ENCODE measurements at regions not wholly inside any gene's neighbourhood (a gene's known extent, or its start where the extent isn't known, plus 50 kb on each side); places are given as distances from the start of the nearest gene placed in this dataset.
"Not testable (repeated sequence)": the region's sequence is repeated elsewhere in the genome, so short reads cannot be mapped to it uniquely, and the experiment has no call there.

- TF ChIP-seq CTCF (IDR thresholded peaks at IDR 0.05; ENCODE audit: insufficient read depth, low read depth, low read length), result no peak
- ChIA-PET POLR2A (no interaction called here), CTCF (interaction anchor here (0.8 kb wide), 1 partner anchor 50 kb away, joined by 3 read pairs; no protein-coding TSS in a partner anchor)
These were observed 1298.0 kb upstream of the RAG2 start for GRCh38 chr11:37896016-37896415.

GRCh38 chr11:37881741-37882140, 1283.7 kb upstream of the RAG2 start:
- no peaks in the 10 kb centered on the region for H3K27me3 ChIP-seq (ENCODE audit: control insufficient read depth, insufficient read depth, low read length)
- ChIA-PET CTCF (no interaction called here), POLR2A (no interaction called here)
- no peak for DNase-seq (ENCODE audit: low read depth)
- H3K36me3 ChIP-seq (ENCODE audit: control insufficient read depth, insufficient read depth, low read length), result no peaks in the 10 kb centered on the region
- no peak overlapping the region for H3K4me3 ChIP-seq (ENCODE audit: low read depth, low read length)
- TF ChIP-seq CTCF (IDR thresholded peaks at IDR 0.05; ENCODE audit: insufficient read depth, low read depth, low read length), result no peak

More at GRCh38 chr11:37896016-37896415, 1298.0 kb upstream of the RAG2 start:
- H3K27me3 ChIP-seq (ENCODE audit: control insufficient read depth, insufficient read depth, low read length), result no peaks in the 10 kb centered on the region
- H3K4me3 ChIP-seq (ENCODE audit: low read depth, low read length), result no peak overlapping the region
- DNase-seq (ENCODE audit: low read depth), result no peak
- H3K36me3 ChIP-seq (ENCODE audit: control insufficient read depth, insufficient read depth, low read length), result no peaks in the 10 kb centered on the region

DNA sequence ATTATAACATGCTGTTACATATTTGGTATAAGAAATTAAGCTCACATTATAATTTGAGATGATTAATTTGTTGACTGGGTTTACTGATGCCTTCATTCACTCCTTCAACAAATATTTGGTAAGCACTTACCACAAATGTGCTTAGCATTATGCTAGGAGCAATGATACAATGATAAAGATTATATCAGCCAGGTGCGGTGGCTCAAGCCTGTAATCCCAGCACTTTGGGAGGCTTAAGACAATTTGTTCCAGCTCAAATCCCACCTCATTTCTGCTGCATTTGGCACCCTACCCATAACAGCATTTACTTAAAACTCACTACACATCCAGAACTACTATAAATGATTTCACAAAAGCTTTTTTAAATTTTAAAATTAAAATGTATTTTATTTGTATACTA, 1263.6 kb upstream of the RAG2 start:
- no peaks in the 10 kb centered on the region for H3K36me3 ChIP-seq (ENCODE audit: control insufficient read depth, insufficient read depth, low read length)
- no peak overlapping the region for H3K4me3 ChIP-seq (ENCODE audit: low read depth, low read length)
- TF ChIP-seq CTCF (IDR thresholded peaks at IDR 0.05; ENCODE audit: insufficient read depth, low read depth, low read length), result no peak
- POLR2A ChIA-PET, result no interaction called here
- CTCF ChIA-PET, result no interaction called here
- DNase-seq (ENCODE audit: low read depth), result no peak
- H3K27me3 ChIP-seq (ENCODE audit: control insufficient read depth, insufficient read depth, low read length), result no peaks in the 10 kb centered on the region

DNA sequence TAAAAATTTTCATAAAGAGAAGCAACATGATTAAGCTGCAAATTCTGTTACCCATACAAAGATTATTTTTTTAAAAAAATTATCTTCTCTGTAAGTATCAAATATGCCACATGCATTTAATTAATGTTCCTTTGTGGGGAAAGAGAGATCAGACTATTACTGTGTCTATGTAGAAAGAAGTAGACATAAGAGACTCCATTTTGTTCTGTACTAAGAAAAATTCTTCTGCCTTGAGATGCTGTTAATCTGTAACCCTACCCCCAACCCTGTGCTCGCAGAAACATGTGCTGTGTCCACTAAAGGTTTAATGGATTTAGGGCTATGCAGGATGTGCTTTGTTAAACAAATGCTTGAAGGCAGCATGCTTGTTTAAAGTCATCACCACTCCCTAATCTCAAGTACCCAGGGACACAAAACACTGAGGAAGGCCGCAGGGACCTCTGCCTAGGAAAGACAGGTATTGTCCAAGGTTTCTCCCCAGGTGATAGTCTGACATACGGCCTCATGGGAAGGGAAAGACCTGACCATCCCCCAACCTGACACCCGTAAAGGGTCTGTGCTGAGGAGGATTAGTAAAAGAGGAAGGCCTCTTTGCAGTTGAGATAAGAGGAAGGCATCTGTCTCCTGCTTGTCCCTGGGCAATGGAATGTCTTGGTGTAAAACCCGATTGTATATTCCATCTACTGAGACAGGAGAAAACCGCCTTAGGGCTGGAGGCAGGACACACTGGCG, 1260.9 kb upstream of the RAG2 start:
- DNase-seq (ENCODE audit: low read depth); POLR2A ChIA-PET; H3K27me3 ChIP-seq (ENCODE audit: control insufficient read depth, insufficient read depth, low read length); H3K4me3 ChIP-seq (ENCODE audit: low read depth, low read length); H3K36me3 ChIP-seq (ENCODE audit: control insufficient read depth, insufficient read depth, low read length): not testable (repeated sequence)
- CTCF ChIA-PET, result interaction anchor here (1.2 kb wide), 1 partner anchor 12 kb away, joined by 3 read pairs; no protein-coding TSS in a partner anchor

GRCh38 chr11:37858398-37858797, 1260.4 kb upstream of the RAG2 start:
- no peaks in the 10 kb centered on the region for H3K36me3 ChIP-seq (ENCODE audit: control insufficient read depth, insufficient read depth, low read length)
- no peak for TF ChIP-seq CTCF (IDR thresholded peaks at IDR 0.05; ENCODE audit: insufficient read depth, low read depth, low read length)
- ChIA-PET CTCF (interaction anchor here (1.2 kb wide), 1 partner anchor 11 kb away, joined by 3 read pairs; no protein-coding TSS in a partner anchor), POLR2A (no interaction called here)
- no peak for DNase-seq (ENCODE audit: low read depth)
- no peak overlapping the region for H3K4me3 ChIP-seq (ENCODE audit: low read depth, low read length)
- H3K27me3 ChIP-seq (ENCODE audit: control insufficient read depth, insufficient read depth, low read length), result no peaks in the 10 kb centered on the region

DNA sequence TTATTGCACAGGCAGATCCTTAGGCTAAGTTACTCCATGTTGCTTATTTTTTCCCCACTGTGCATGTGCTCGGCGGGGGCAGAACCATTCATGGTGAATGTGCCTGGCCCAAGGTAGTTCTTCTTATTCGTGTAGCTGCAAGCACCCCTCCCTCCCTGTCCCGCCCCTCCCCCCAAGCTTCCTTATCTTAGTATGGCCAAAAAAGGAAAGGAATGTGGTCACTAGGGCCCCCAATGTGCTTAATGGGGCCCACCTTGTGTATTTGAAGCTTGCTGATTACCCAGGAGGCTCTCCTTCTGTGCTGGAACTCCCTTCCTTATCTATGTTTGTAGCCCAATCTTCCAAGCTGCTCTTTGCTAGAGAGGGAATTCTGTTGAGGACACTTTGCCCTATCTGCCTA, 1259.7 kb upstream of the RAG2 start:
- no peak for TF ChIP-seq CTCF (IDR thresholded peaks at IDR 0.05; ENCODE audit: insufficient read depth, low read depth, low read length)
- ChIA-PET POLR2A (no interaction called here), CTCF (interaction anchor here (1.2 kb wide), 1 partner anchor 11 kb away, joined by 3 read pairs; no protein-coding TSS in a partner anchor)
- no peak for DNase-seq (ENCODE audit: low read depth)
- no peaks in the 10 kb centered on the region for H3K27me3 ChIP-seq (ENCODE audit: control insufficient read depth, insufficient read depth, low read length)
- no peaks in the 10 kb centered on the region for H3K36me3 ChIP-seq (ENCODE audit: control insufficient read depth, insufficient read depth, low read length)
- H3K4me3 ChIP-seq (ENCODE audit: low read depth, low read length), result no peak overlapping the region
